ENCODE measurements at regions not wholly inside any gene's neighbourhood (a gene's known extent, or its start where the extent isn't known, plus 50 kb on each side); places are given as distances from the start of the nearest gene placed in this dataset.

DNA sequence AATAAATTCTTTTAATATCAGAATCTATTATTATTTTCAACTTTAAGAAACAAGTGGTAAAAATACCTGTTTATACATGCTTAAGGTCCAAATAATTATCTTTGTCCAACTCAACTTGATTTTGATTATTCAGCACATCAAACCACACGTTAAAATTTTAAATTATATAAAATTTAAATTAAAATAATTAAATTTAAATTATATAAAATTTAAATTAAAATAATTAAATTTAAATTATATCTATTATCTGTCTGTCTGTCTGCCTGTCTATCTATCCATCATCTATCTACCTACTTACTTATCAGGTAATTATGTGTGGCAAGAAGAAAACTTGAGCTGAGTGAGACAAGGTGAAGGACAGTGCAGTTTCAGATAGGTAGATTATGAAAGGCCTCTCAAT is 605.3 kb upstream of the RIOK2 start:
- TF ChIP-seq GABPA (IDR thresholded peaks at IDR 0.05 in 1 of 2, conservative IDR thresholded peaks at IDR 0.05 in 1 of 2) (no peak), RXRA (IDR thresholded peaks at IDR 0.05) (no peak)

Data from liver (tissue), 2 donors.